ENCODE measurements at regions not wholly inside any gene's neighbourhood (a gene's known extent, or its start where the extent isn't known, plus 50 kb on each side); places are given as distances from the start of the nearest gene placed in this dataset.
"Not testable (repeated sequence)": the region's sequence is repeated elsewhere in the genome, so short reads cannot be mapped to it uniquely, and the experiment has no call there.

- DNase-seq (ENCODE audit: low read depth): no peak
- H3K4me3 ChIP-seq (ENCODE audit: low read depth, low read length): no peak overlapping the region
- no peak for TF ChIP-seq CTCF (conservative IDR thresholded peaks at IDR 0.05; ENCODE audit: low read depth, low read length)
These were observed 240.0 kb upstream of the TMEM132C start for GRCh38 chr12:128026696-128027574.

- no peak overlapping the region for H3K4me3 ChIP-seq (ENCODE audit: low read depth, low read length)
- no peak for TF ChIP-seq CTCF (conservative IDR thresholded peaks at IDR 0.05; ENCODE audit: low read depth, low read length)
- DNase-seq (ENCODE audit: low read depth): no peak
These were observed 233.5 kb upstream of the TMEM132C start for GRCh38 chr12:128033473-128033872.

- DNase-seq (ENCODE audit: low read depth): no peak
- no peak for TF ChIP-seq CTCF (conservative IDR thresholded peaks at IDR 0.05; ENCODE audit: low read depth, low read length)
- H3K4me3 ChIP-seq (ENCODE audit: low read depth, low read length): no peak overlapping the region
These were observed 226.0 kb upstream of the TMEM132C start for GRCh38 chr12:128040971-128041370.

GRCh38 chr12:128042283-128042682, 224.7 kb upstream of the TMEM132C start:
- not testable (repeated sequence) for H3K4me3 ChIP-seq (ENCODE audit: low read depth, low read length); DNase-seq (ENCODE audit: low read depth)

GRCh38 chr12:128042825-128043224, 224.1 kb upstream of the TMEM132C start:
- no peak for DNase-seq (ENCODE audit: low read depth)
- no peak overlapping the region for H3K4me3 ChIP-seq (ENCODE audit: low read depth, low read length)
- TF ChIP-seq CTCF (conservative IDR thresholded peaks at IDR 0.05; ENCODE audit: low read depth, low read length): no peak

- DNase-seq (ENCODE audit: low read depth): no peak
- no peak for TF ChIP-seq CTCF (conservative IDR thresholded peaks at IDR 0.05; ENCODE audit: low read depth, low read length)
- H3K4me3 ChIP-seq (ENCODE audit: low read depth, low read length): no peak overlapping the region
These were observed 223.7 kb upstream of the TMEM132C start for GRCh38 chr12:128043317-128043716.

- DNase-seq (ENCODE audit: low read depth): no peak
- no peak for TF ChIP-seq CTCF (conservative IDR thresholded peaks at IDR 0.05; ENCODE audit: low read depth, low read length)
- no peak overlapping the region for H3K4me3 ChIP-seq (ENCODE audit: low read depth, low read length)
These were observed 219.5 kb upstream of the TMEM132C start for GRCh38 chr12:128047266-128048060.
